RWPE2 (cell line): ENCODE measurements at regions not wholly inside any gene's neighbourhood (a gene's known extent, or its start where the extent isn't known, plus 50 kb on each side); places are given as distances from the start of the nearest gene placed in this dataset.

Experiments
- ATAC-seq: fragments of 200-7000 bp; cut with Tn5 transposase; 3 replicates; pipeline ENCODE4 v1.9.1; 2021; ENCODE audit warnings: low read depth
- DNase-seq: peaks from one replicate; pipeline ENCODE4 v3.0.0-alpha.2; 2020; ENCODE audit warnings: low spot score
- H3K27ac ChIP-seq: fragments of 450-650 bp; 2 replicates; pipeline ENCODE4 v1.5.1; 2017; ENCODE audit warnings: mild to moderate bottlenecking; ENCODE audit not compliant: poor library complexity, severe bottlenecking
- H3K27me3 ChIP-seq: fragments of 250-450 bp; sonication (Bioruptor Pico); 2 replicates; pipeline ENCODE4 v1.5.1; 2021; ENCODE audit warnings: mild to moderate bottlenecking, moderate library complexity; ENCODE audit not compliant: insufficient read depth, poor library complexity, severe bottlenecking
- H3K36me3 ChIP-seq: fragments of 250-450 bp; sonication (Bioruptor Pico); 2 replicates; pipeline ENCODE4 v1.5.1; 2020; ENCODE audit warnings: low read depth, mild to moderate bottlenecking, moderate library complexity
- H3K4me1 ChIP-seq: fragments of 250-450 bp; sonication (Bioruptor Pico); 2 replicates; pipeline ENCODE4 v1.5.1; 2021; ENCODE audit warnings: mild to moderate bottlenecking, moderate library complexity; ENCODE audit not compliant: insufficient read depth, poor library complexity, severe bottlenecking
- H3K4me3 ChIP-seq: fragments of 250-450 bp; sonication (Bioruptor Pico); 2 replicates; pipeline ENCODE4 v1.5.1; 2021; ENCODE audit warnings: mild to moderate bottlenecking, moderate library complexity; ENCODE audit not compliant: severe bottlenecking
- H3K9me3 ChIP-seq: fragments of 250-450 bp; sonication (Bioruptor Pico); 2 replicates; pipeline ENCODE4 v1.5.1; 2021; ENCODE audit warnings: mild to moderate bottlenecking, moderate library complexity; ENCODE audit not compliant: severe bottlenecking
- TF ChIP-seq, protein P1 (sequence below): fragments of 450-650 bp; IDR thresholded peaks from one replicate; pipeline ENCODE4 v1.5.1; 2017; ENCODE audit warnings: mild to moderate bottlenecking, moderate library complexity; ENCODE audit not compliant: poor library complexity, severe bottlenecking

- no peak overlapping the region for H3K4me3 ChIP-seq
- TF ChIP-seq, protein P1, sequence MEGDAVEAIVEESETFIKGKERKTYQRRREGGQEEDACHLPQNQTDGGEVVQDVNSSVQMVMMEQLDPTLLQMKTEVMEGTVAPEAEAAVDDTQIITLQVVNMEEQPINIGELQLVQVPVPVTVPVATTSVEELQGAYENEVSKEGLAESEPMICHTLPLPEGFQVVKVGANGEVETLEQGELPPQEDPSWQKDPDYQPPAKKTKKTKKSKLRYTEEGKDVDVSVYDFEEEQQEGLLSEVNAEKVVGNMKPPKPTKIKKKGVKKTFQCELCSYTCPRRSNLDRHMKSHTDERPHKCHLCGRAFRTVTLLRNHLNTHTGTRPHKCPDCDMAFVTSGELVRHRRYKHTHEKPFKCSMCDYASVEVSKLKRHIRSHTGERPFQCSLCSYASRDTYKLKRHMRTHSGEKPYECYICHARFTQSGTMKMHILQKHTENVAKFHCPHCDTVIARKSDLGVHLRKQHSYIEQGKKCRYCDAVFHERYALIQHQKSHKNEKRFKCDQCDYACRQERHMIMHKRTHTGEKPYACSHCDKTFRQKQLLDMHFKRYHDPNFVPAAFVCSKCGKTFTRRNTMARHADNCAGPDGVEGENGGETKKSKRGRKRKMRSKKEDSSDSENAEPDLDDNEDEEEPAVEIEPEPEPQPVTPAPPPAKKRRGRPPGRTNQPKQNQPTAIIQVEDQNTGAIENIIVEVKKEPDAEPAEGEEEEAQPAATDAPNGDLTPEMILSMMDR, result no peak
- peak; percentile 98 for ATAC-seq
- no peaks in the 10 kb centered on the region for H3K27me3 ChIP-seq
- H3K4me1 ChIP-seq, result peaks cover 7% of the 10 kb centered on the region
- peak overlapping the region; percentile 76 for H3K27ac ChIP-seq
- DNase-seq, result no peak
- H3K36me3 ChIP-seq, result no peaks in the 10 kb centered on the region
- no peaks in the 10 kb centered on the region for H3K9me3 ChIP-seq
Measured at GRCh38 chr10:29714096-29714874, 79.5 kb upstream of the SVIL start.

DNA sequence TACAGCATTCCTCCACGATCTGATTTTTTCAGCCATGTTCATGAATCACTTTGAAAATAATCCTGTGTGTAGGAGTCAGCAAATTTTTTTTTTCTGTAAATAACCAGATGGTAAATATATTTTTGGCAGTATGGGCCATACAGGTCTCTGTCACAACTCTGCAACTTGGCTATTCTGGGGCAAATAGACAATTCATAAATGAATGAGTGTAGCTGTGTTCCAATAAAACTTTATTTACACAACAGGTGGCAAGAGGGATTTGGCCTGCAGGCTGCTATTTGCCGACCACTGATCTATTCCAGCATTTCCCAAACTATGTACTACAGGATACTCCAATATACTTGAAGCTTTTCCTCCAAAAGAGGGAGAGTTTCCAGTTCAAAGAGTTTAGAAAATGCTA, 78.7 kb upstream of the SVIL start:
- DNase-seq (no peak), ATAC-seq (no peak)
- H3K9me3 ChIP-seq, result no peaks in the 10 kb centered on the region
- H3K4me3 ChIP-seq, result no peak overlapping the region
- no peaks in the 10 kb centered on the region for H3K36me3 ChIP-seq
- TF ChIP-seq, protein P1, result no peak
- H3K4me1 ChIP-seq, result peaks cover 7% of the 10 kb centered on the region
- no peaks in the 10 kb centered on the region for H3K27me3 ChIP-seq
- peak overlapping the region; percentile 76 for H3K27ac ChIP-seq

DNA sequence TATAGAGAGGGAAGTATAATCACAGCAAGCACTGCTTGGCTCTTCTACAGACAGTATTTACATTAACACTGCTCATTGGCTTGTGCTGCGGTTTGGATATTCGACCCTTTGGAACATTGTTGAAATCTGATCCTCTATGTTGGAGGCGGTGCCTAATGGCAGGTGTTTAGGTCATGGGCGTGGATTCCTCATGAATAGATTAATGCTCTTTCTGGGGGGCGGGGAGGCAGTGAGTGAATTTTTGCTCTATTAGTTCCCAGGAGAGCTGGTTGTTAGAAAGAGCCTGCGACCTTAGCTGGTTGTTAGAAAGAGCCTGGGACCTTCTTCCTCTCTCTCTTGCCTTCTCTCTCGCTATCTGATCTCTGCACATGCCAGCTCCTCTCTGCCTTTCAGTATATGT, 77.3 kb upstream of the SVIL start:
- Histone ChIP-seq H3K27ac (no peak overlapping the region), H3K27me3 (no peaks in the 10 kb centered on the region), H3K4me1 (peaks cover 7% of the 10 kb centered on the region), H3K9me3 (no peaks in the 10 kb centered on the region), H3K36me3 (no peaks in the 10 kb centered on the region), H3K4me3 (no peak overlapping the region)
- DNase-seq (no peak), ATAC-seq (no peak)
- TF ChIP-seq, protein P1, result no peak

DNA sequence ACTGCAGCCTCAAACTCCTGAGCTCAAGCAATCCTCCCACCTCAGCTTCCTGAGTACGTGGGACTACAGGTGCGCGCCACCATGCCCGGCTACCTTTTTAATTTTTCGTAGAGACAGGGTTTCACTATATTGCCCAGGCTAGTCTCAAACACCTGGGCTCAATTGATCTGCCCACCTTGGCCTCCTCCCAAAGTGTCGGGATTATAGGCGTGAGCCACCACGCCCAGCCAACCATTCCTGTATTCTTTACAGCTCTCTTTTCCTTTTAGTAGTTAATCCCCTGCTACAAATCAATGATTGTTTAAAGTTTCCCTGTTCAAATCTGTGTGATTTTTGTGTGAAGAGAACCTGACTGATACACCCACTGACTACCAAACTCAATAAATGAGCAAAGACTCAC, 75.4 kb upstream of the SVIL start:
- DNase-seq (no peak), ATAC-seq (no peak)
- H3K27me3 ChIP-seq, result no peaks in the 10 kb centered on the region
- no peak overlapping the region for H3K4me3 ChIP-seq
- no peak overlapping the region for H3K27ac ChIP-seq
- H3K4me1 ChIP-seq, result peaks cover 7% of the 10 kb centered on the region
- H3K36me3 ChIP-seq, result no peaks in the 10 kb centered on the region
- H3K9me3 ChIP-seq, result no peaks in the 10 kb centered on the region
- TF ChIP-seq, protein P1, result no peak

- ATAC-seq (no peak), DNase-seq (no peak)
- TF ChIP-seq, protein P1, result no peak
- Histone ChIP-seq H3K9me3 (no peaks in the 10 kb centered on the region), H3K4me3 (no peak overlapping the region), H3K36me3 (no peaks in the 10 kb centered on the region), H3K4me1 (peaks cover 7% of the 10 kb centered on the region), H3K27ac (no peak overlapping the region), H3K27me3 (no peaks in the 10 kb centered on the region)
Measured at GRCh38 chr10:29709484-29710002, 74.8 kb upstream of the SVIL start.
